ENCODE measurements at regions not wholly inside any gene's neighbourhood (a gene's known extent, or its start where the extent isn't known, plus 50 kb on each side); places are given as distances from the start of the nearest gene placed in this dataset.

DNA sequence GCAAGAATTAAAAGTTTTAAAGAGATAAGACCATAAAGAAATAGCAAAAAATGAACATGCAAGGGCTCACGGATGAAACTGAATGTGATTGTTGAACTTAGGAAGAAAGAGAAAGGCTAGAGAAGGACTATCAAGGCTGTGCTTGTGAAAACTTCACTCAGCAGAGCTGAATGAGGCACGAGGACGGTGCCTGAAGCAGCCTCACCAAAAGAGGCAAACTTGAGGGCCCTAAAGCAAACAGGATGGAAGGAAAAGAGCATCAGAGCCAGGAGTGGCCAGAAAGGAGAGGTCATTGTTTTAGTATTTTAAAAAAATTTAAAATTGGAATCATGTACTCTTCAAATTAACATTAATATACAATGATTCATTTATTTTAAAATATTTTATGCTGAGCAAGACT lies 191.2 kb upstream of the SOX14 start:
- no peak for TF ChIP-seq POLR2AphosphoS5 (IDR thresholded peaks at IDR 0.05)
- TF ChIP-seq, protein P1, sequence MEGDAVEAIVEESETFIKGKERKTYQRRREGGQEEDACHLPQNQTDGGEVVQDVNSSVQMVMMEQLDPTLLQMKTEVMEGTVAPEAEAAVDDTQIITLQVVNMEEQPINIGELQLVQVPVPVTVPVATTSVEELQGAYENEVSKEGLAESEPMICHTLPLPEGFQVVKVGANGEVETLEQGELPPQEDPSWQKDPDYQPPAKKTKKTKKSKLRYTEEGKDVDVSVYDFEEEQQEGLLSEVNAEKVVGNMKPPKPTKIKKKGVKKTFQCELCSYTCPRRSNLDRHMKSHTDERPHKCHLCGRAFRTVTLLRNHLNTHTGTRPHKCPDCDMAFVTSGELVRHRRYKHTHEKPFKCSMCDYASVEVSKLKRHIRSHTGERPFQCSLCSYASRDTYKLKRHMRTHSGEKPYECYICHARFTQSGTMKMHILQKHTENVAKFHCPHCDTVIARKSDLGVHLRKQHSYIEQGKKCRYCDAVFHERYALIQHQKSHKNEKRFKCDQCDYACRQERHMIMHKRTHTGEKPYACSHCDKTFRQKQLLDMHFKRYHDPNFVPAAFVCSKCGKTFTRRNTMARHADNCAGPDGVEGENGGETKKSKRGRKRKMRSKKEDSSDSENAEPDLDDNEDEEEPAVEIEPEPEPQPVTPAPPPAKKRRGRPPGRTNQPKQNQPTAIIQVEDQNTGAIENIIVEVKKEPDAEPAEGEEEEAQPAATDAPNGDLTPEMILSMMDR (IDR thresholded peaks at IDR 0.05), result no peak
